H1 (cell line): ENCODE measurements at regions not wholly inside any gene's neighbourhood (a gene's known extent, or its start where the extent isn't known, plus 50 kb on each side); places are given as distances from the start of the nearest gene placed in this dataset.
A peak's percentile ranks its signal among the peaks of the same experiment; 100 is the strongest.

Experiments used
- CTCF ChIA-PET: fragments of 300-600 bp; sonication (Branson Sonifier 250); formaldehyde crosslinking; loops from one replicate; lab custom pipeline; 2021; ENCODE audit not compliant: partially characterized antibody; lab: Charles Lee
- POLR2A ChIA-PET: fragments of 300-600 bp; sonication (Branson Sonifier 250); formaldehyde crosslinking; loops from one replicate; lab custom pipeline; 2021; ENCODE audit warnings: inconsistent platforms; ENCODE audit not compliant: partially characterized antibody; lab: Charles Lee
- DNase-seq, 2 experiments: peaks; one replicate each; pipeline versions ENCODE4 v3.0.0 to v3.0.0-alpha.2; 2010 to 2022; ENCODE audit warnings: low spot score in 2 of 2, low read depth in 1 of 2, mixed read lengths in 1 of 2
- FAIRE-seq: peaks from 2 replicates; lab custom pipeline; 2011; peaks lifted over from hg19 to GRCh38; lab: Jason Lieb, UNC
- H2AFZ ChIP-seq: 2 replicates; pipeline ENCODE4 v1.8.1; 2012; ENCODE audit warnings: low read length, inconsistent platforms
- H2AK5ac ChIP-seq: 2 replicates; pipeline ENCODE4 v1.6.1; 2013; ENCODE audit warnings: low read depth, low read length
- H2BK120ac ChIP-seq: replicated peaks from 2 replicates; pipeline ENCODE3; 2013; ENCODE audit warnings: low read depth, low read length, inconsistent platforms
- H2BK12ac ChIP-seq: 2 replicates; pipeline ENCODE4 v1.6.1; 2013; ENCODE audit warnings: low read depth, low read length
- H2BK15ac ChIP-seq: 2 replicates; pipeline ENCODE4 v1.6.1; 2013; ENCODE audit warnings: low read length
- H2BK20ac ChIP-seq: 2 replicates; pipeline ENCODE4 v1.6.1; 2013; ENCODE audit warnings: low read length
- H2BK5ac ChIP-seq: 2 replicates; pipeline ENCODE4 v1.6.1; 2013; ENCODE audit warnings: low read depth, low read length
- H3K14ac ChIP-seq: 2 replicates; pipeline ENCODE4 v1.6.1; 2013; ENCODE audit warnings: inconsistent platforms; ENCODE audit not compliant: insufficient read length
- H3K18ac ChIP-seq: 2 replicates; pipeline ENCODE4 v1.6.1; 2013; ENCODE audit warnings: low read length; ENCODE audit errors: extremely low read depth
- H3K23ac ChIP-seq: 2 replicates; pipeline ENCODE4 v1.6.1; 2013; ENCODE audit warnings: inconsistent platforms; ENCODE audit not compliant: insufficient read length
- H3K23me2 ChIP-seq: 2 replicates; pipeline ENCODE4 v1.6.1; 2013; ENCODE audit warnings: low read depth, low read length
- H3K27ac ChIP-seq: 2 replicates; pipeline ENCODE4 v1.6.1; 2011; ENCODE audit warnings: low read depth, low read length, inconsistent platforms
- H3K27me3 ChIP-seq, 4 experiments: replicated peaks in 1 of 4; 1 replicate in 1 of 4; 2 replicates in 3 of 4; pipeline versions ENCODE4 v1.6.1 to v1.8.1; 2011 to 2013; ENCODE audit warnings: low read length in 3 of 4, mild to moderate bottlenecking in 3 of 4, inconsistent platforms in 2 of 4, mixed read lengths in 2 of 4, moderate library complexity in 1 of 4; ENCODE audit not compliant: control insufficient read depth in 3 of 4, insufficient read depth in 3 of 4; ENCODE audit errors: extremely low read depth in 1 of 4
- H3K36me3 ChIP-seq, 4 experiments: 2 replicates each; pipeline versions ENCODE4 v1.6.1 to v1.8.1; 2011 to 2013; ENCODE audit warnings: mild to moderate bottlenecking in 4 of 4, low read length in 3 of 4, moderate library complexity in 2 of 4, control low read depth in 1 of 4, inconsistent platforms in 1 of 4; ENCODE audit not compliant: insufficient read depth in 4 of 4, control insufficient read depth in 2 of 4
- H3K4ac ChIP-seq: replicated peaks from 2 replicates; pipeline ENCODE3; 2013; ENCODE audit warnings: low read length, low read depth, mixed read lengths, inconsistent platforms; ENCODE audit not compliant: insufficient read length
- H3K4me1 ChIP-seq, 4 experiments: replicated peaks in 1 of 4; 1 replicate in 1 of 4; 2 replicates in 3 of 4; pipeline versions ENCODE4 v1.6.1 to v1.8.1; 2011 to 2013; ENCODE audit warnings: low read length in 3 of 4, inconsistent platforms in 2 of 4, mixed read lengths in 1 of 4; ENCODE audit not compliant: insufficient read depth in 4 of 4, control insufficient read depth in 3 of 4
- H3K4me2 ChIP-seq, 2 experiments: 2 replicates each; pipeline versions ENCODE4 v1.6.1 to v1.8.1; 2011 to 2013; ENCODE audit warnings: low read depth in 2 of 2, low read length in 2 of 2, control low read depth in 1 of 2, inconsistent platforms in 1 of 2, mild to moderate bottlenecking in 1 of 2; ENCODE audit not compliant: insufficient read depth in 1 of 2
- H3K4me3 ChIP-seq, 4 experiments: fragments of 200-600, 300-600 bp in 1 of 4; sonication (generic), shearing (Covaris generic), sonication (Bioruptor Twin) in 1 of 4; 2 replicates each; pipeline versions ENCODE4 v1.5.1 to v1.8.1; 2011 to 2016; ENCODE audit warnings: low read length in 4 of 4, low read depth in 3 of 4, control low read depth in 2 of 4, inconsistent platforms in 2 of 4, mild to moderate bottlenecking in 2 of 4, mixed read lengths in 1 of 4, moderate library complexity in 1 of 4; ENCODE audit not compliant: insufficient read depth in 2 of 4; ENCODE audit errors: extremely low read depth in 1 of 4
- H3K56ac ChIP-seq: replicated peaks from 2 replicates; pipeline ENCODE3; 2013; ENCODE audit warnings: low read depth, mild to moderate bottlenecking, mixed read lengths, low read length, inconsistent platforms; ENCODE audit not compliant: insufficient read length
- H3K79me1 ChIP-seq: 2 replicates; pipeline ENCODE4 v1.6.1; 2013; ENCODE audit warnings: low read depth, low read length, control low read depth
- H3K79me2 ChIP-seq, 2 experiments: 2 replicates each; pipeline versions ENCODE4 v1.6.1 to v1.8.1; 2012 to 2013; ENCODE audit warnings: low read length in 2 of 2, mild to moderate bottlenecking in 2 of 2, inconsistent platforms in 1 of 2; ENCODE audit not compliant: insufficient read depth in 2 of 2, control insufficient read depth in 1 of 2
- H3K9ac ChIP-seq, 4 experiments: replicated peaks in 1 of 4; 1 replicate in 1 of 4; 2 replicates in 3 of 4; pipeline versions ENCODE4 v1.6.1 to v1.8.1; 2011 to 2013; ENCODE audit warnings: low read depth in 3 of 4, low read length in 3 of 4, control low read depth in 2 of 4, mild to moderate bottlenecking in 2 of 4, moderate library complexity in 2 of 4, inconsistent platforms in 1 of 4; ENCODE audit errors: extremely low read depth in 1 of 4
- H3K9me3 ChIP-seq, 2 experiments: 2 replicates each; pipeline versions ENCODE4 v1.6.1 to v1.8.1; 2012 to 2013; ENCODE audit warnings: mild to moderate bottlenecking in 2 of 2, moderate library complexity in 2 of 2, control low read depth in 1 of 2, inconsistent platforms in 1 of 2, low read depth in 1 of 2, low read length in 1 of 2, mixed read lengths in 1 of 2; ENCODE audit not compliant: insufficient read depth in 2 of 2
- H4K20me1 ChIP-seq, 2 experiments: replicated peaks in 1 of 2; 2 replicates each; pipeline versions ENCODE3 to v1.8.1; 2011 to 2013; ENCODE audit warnings: inconsistent platforms in 2 of 2, low read length in 2 of 2, mild to moderate bottlenecking in 1 of 2; ENCODE audit not compliant: insufficient read depth in 2 of 2, control insufficient read depth in 1 of 2
- H4K5ac ChIP-seq: 2 replicates; pipeline ENCODE4 v1.6.1; 2013; ENCODE audit warnings: low read length, low read depth, mixed read lengths, inconsistent platforms; ENCODE audit not compliant: insufficient read length
- H4K8ac ChIP-seq: 2 replicates; pipeline ENCODE4 v1.8.0; 2013; ENCODE audit warnings: mild to moderate bottlenecking, moderate library complexity, low read length, inconsistent platforms; ENCODE audit not compliant: insufficient read depth; ENCODE audit errors: extremely low read depth
- H4K91ac ChIP-seq: replicated peaks from 2 replicates; pipeline ENCODE3; 2013; ENCODE audit warnings: low read length, mixed read lengths, inconsistent platforms; ENCODE audit not compliant: insufficient read length
- BACH1 ChIP-seq: IDR thresholded peaks from 2 replicates; pipeline ENCODE4 v1.6.1; 2012; ENCODE audit warnings: low read length, improper control_type of control experiment
- CTCF ChIP-seq, 3 experiments: IDR thresholded peaks; 1 replicate in 2 of 3; 2 replicates in 1 of 3; pipeline versions ENCODE4 v1.5.1 to v1.6.1; 2011; ENCODE audit warnings: low read length in 3 of 3, mild to moderate bottlenecking in 3 of 3, inconsistent platforms in 2 of 3, low read depth in 1 of 3, moderate library complexity in 1 of 3; ENCODE audit not compliant: insufficient read depth in 1 of 3; ENCODE audit errors: control extremely low read depth in 1 of 3
- NANOG ChIP-seq: IDR thresholded peaks from 2 replicates; pipeline ENCODE4 v1.6.1; 2011; ENCODE audit warnings: low read length, low read depth, mild to moderate bottlenecking, inconsistent platforms; ENCODE audit not compliant: insufficient read depth, poor library complexity, severe bottlenecking
- RAD21 ChIP-seq, 2 experiments: IDR thresholded peaks in 1 of 2; conservative IDR thresholded peaks in 1 of 2; 2 replicates each; pipeline ENCODE4 v1.6.1; 2011; ENCODE audit warnings: low read depth in 2 of 2, low read length in 2 of 2, improper control_type of control experiment in 1 of 2, inconsistent platforms in 1 of 2, mild to moderate bottlenecking in 1 of 2, moderate library complexity in 1 of 2
- RXRA ChIP-seq: IDR thresholded peaks from 2 replicates; pipeline ENCODE4 v1.6.1; 2011; ENCODE audit warnings: low read depth, mild to moderate bottlenecking, low read length, moderate library complexity; ENCODE audit not compliant: insufficient read depth
- SIX5 ChIP-seq: IDR thresholded peaks from 2 replicates; pipeline ENCODE4 v1.6.1; 2011; ENCODE audit warnings: mild to moderate bottlenecking, low read depth, low read length
- WGBS, 2 experiments: shearing (Covaris generic) in 1 of 2; methylation state at CpG; one replicate each; pipeline versions ENCODE4 v1.1.6 to v1.1.7; 2013 to 2015; ENCODE audit warnings: low lambda C conversion rate in 2 of 2, mixed read lengths in 2 of 2, inconsistent platforms in 1 of 2, low coverage in 1 of 2, missing lambda C conversion rate in 1 of 2; ENCODE audit not compliant: insufficient replicate concordance in 2 of 2, insufficient coverage in 1 of 2, insufficient read length in 1 of 2; ENCODE audit errors: extremely low coverage in 1 of 2, missing lambda C conversion rate in 1 of 2; 5-methylcytosine and 5-hydroxymethylcytosine counted together

- no peak overlapping the region for H2BK120ac ChIP-seq
- H3K23ac ChIP-seq: no peak overlapping the region
- H3K9me3 ChIP-seq: no peaks in the 10 kb centered on the region
- H4K8ac ChIP-seq: no peak overlapping the region
- DNase-seq: peak; percentile 51 to 91
- no peaks in the 10 kb centered on the region for H3K23me2 ChIP-seq
- H3K79me1 ChIP-seq: no peaks in the 10 kb centered on the region
- H4K20me1 ChIP-seq: no peaks in the 10 kb centered on the region
- H3K56ac ChIP-seq: no peak overlapping the region
- H3K4me2 ChIP-seq: peak overlapping the region; percentile 34 to 62; a peak in 3 of 4 replicates
- WGBS, 2 experiments: 33% methylated on average over 10 of the region's 10 CpGs; no CpG with 5 or more reads in 1 of the 2 experiments
- H3K18ac ChIP-seq: no peak overlapping the region
- no peak overlapping the region for H2BK5ac ChIP-seq
- peak overlapping the region in 2 of 4 experiments; percentile 11 to 41; a peak in 1 of 8 replicates for H3K4me3 ChIP-seq
- H2AFZ ChIP-seq: 0 out of 2 replicates have a peak overlapping the region, but pooled peaks have one; percentile 46
- no peak overlapping the region for H4K5ac ChIP-seq
- ChIA-PET POLR2A (interaction anchor here (0.9 kb wide), 1 partner anchor 183 kb away, joined by 3 read pairs; no protein-coding TSS in a partner anchor), CTCF (interaction anchor here (0.6 to 2.5 kb wide), 38 partner anchors 8 to 1646 kb away, joined by 3 to 22 read pairs (median 4); no protein-coding TSS in a partner anchor)
- FAIRE-seq: peak; percentile 94
- H3K36me3 ChIP-seq: no peaks in the 10 kb centered on the region
- H3K9ac ChIP-seq: no peak overlapping the region; a peak in 1 of 7 replicates
- no peak overlapping the region for H2BK20ac ChIP-seq
- no peak overlapping the region for H3K14ac ChIP-seq
- no peak overlapping the region for H2AK5ac ChIP-seq
- TF ChIP-seq CTCF (IDR thresholded peaks at IDR 0.05; ENCODE audit: control extremely low read depth in 1 of 3, insufficient read depth in 1 of 3, low read depth in 1 of 3, low read length in 3 of 3) (peak; percentile 78 to 92 (median 83)), NANOG (no peak), RXRA (no peak), BACH1 (no peak), RAD21 (IDR thresholded peaks at IDR 0.05 in 1 of 2, conservative IDR thresholded peaks at IDR 0.05 in 1 of 2; ENCODE audit: low read depth in 2 of 2, low read length in 2 of 2) (peak; percentile 63 to 77), SIX5 (no peak)
- H3K27me3 ChIP-seq: no peaks in the 10 kb centered on the region
- H4K91ac ChIP-seq: no peak overlapping the region
- H2BK12ac ChIP-seq: no peak overlapping the region
- H3K4me1 ChIP-seq: no peaks in the 10 kb centered on the region; a peak in 1 of 7 replicates
- peak overlapping the region; percentile 37; the same call in 1 of the 2 replicates for H2BK15ac ChIP-seq
- no peaks in the 10 kb centered on the region for H3K79me2 ChIP-seq
- H3K4ac ChIP-seq: no peak overlapping the region
- H3K27ac ChIP-seq: no peak overlapping the region
Observed at GRCh38 chr22:34105461-34106062, 185.3 kb upstream of the LARGE1 start.
